Peyer's patch (tissue), 4 donors: ENCODE measurements at regions not wholly inside any gene's neighbourhood (a gene's known extent, or its start where the extent isn't known, plus 50 kb on each side); places are given as distances from the start of the nearest gene placed in this dataset.

Experiments
- DNase-seq, 3 donors: peaks; one replicate each; pipeline ENCODE4 v3.0.0-alpha.2; 2017 to 2019
- H3K27ac ChIP-seq, 4 donors: fragments of 200-600 bp; sonication (generic); one replicate each; pipeline ENCODE4 v1.5.1; 2016 to 2019
- H3K27me3 ChIP-seq, 2 donors: fragments of 200-600 bp; sonication (generic); one replicate each; pipeline ENCODE4 v1.5.1; 2019
- H3K36me3 ChIP-seq, 3 donors: fragments of 200-600 bp; sonication (generic); one replicate each; pipeline ENCODE4 v1.5.1; 2016 to 2019
- H3K4me1 ChIP-seq, 4 donors: fragments of 200-600 bp; sonication (generic); one replicate each; pipeline ENCODE4 v1.5.1; 2016 to 2019
- H3K4me3 ChIP-seq, 4 donors: fragments of 200-600 bp; sonication (generic); 1 replicate in 3 of 4; 2 replicates in 1 of 4; pipeline ENCODE4 v1.5.1; 2016 to 2019; ENCODE audit warnings: mild to moderate bottlenecking in 1 of 4
- H3K9me3 ChIP-seq, 4 donors: fragments of 200-600 bp; sonication (generic); one replicate each; pipeline ENCODE4 v1.5.1; 2016 to 2019; ENCODE audit warnings: mild to moderate bottlenecking in 1 of 4
- POLR2A ChIP-seq, 2 donors: fragments of 450-650 bp; IDR thresholded peaks; one replicate each; pipeline ENCODE4 v1.5.1; 2017; ENCODE audit warnings: antibody characterized with exemption in 2 of 2, mild to moderate bottlenecking in 2 of 2, moderate library complexity in 2 of 2
- TF ChIP-seq, protein P1 (sequence below), 6 experiments: fragments of 450-650 bp in 4 of 6; fragments of 200-600 bp in 2 of 6; sonication (generic) in 1 of 6; IDR thresholded peaks; one replicate each; pipeline ENCODE4 v1.5.1; 2017 to 2019; ENCODE audit warnings: antibody characterized with exemption in 6 of 6, mild to moderate bottlenecking in 3 of 6, moderate library complexity in 1 of 6

DNA sequence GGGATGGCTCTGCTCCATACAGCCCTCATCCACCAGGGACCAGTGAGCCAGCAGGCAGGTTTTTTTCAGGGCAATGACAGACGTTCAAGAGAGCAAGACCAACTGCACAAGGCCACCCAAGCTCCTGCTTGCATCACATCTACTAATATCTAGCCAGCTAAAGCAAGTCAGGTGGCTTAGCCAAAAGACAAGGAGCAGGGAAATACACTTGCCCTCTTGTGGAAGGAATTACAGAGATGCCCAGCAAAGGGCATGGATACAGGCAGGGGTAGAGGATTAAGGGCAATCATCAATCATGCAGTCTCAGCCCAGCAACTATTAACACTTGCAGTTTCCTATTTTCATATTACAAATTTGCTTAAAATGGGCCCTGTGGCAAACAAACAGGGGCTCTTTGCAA lies 81.5 kb upstream of the NTRK3 start:
- DNase-seq, result no peak
- no peak overlapping the region for H3K4me3 ChIP-seq

DNA sequence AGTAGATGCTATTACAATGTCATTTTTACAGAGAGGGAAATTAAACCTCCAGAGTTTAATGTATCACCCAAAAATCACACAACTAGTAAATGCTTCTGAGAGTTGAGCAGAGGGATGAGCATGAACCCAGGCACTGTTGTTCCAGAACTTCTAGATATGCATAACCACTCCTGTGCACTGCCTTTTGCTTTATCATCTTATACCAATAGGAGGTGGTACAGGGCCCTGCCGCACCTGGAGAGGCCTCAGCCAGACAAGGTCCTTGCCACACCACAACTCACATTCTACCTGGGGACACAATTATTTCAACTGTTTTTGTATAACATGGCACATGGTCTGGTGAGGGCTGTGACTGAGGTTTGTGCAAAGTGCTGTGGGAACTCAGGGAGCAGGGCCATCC lies 78.5 kb upstream of the NTRK3 start:
- no peaks in the 10 kb centered on the region for H3K27me3 ChIP-seq
- TF ChIP-seq POLR2A (IDR thresholded peaks at IDR 0.05), result no peak
- TF ChIP-seq, protein P1, sequence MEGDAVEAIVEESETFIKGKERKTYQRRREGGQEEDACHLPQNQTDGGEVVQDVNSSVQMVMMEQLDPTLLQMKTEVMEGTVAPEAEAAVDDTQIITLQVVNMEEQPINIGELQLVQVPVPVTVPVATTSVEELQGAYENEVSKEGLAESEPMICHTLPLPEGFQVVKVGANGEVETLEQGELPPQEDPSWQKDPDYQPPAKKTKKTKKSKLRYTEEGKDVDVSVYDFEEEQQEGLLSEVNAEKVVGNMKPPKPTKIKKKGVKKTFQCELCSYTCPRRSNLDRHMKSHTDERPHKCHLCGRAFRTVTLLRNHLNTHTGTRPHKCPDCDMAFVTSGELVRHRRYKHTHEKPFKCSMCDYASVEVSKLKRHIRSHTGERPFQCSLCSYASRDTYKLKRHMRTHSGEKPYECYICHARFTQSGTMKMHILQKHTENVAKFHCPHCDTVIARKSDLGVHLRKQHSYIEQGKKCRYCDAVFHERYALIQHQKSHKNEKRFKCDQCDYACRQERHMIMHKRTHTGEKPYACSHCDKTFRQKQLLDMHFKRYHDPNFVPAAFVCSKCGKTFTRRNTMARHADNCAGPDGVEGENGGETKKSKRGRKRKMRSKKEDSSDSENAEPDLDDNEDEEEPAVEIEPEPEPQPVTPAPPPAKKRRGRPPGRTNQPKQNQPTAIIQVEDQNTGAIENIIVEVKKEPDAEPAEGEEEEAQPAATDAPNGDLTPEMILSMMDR (IDR thresholded peaks at IDR 0.05), result no peak
- H3K27ac ChIP-seq, result no peak overlapping the region
- no peaks in the 10 kb centered on the region for H3K4me1 ChIP-seq
- no peak overlapping the region for H3K4me3 ChIP-seq
- no peak for DNase-seq
- H3K9me3 ChIP-seq, result no peaks in the 10 kb centered on the region
- H3K36me3 ChIP-seq, result no peaks in the 10 kb centered on the region

More for the DNA sequence above, 81.5 kb upstream of the NTRK3 start:
- Histone ChIP-seq H3K9me3 (no peaks in the 10 kb centered on the region), H3K27me3 (no peaks in the 10 kb centered on the region), H3K36me3 (no peaks in the 10 kb centered on the region), H3K4me1 (no peaks in the 10 kb centered on the region), H3K27ac (no peak overlapping the region)
- no peak for TF ChIP-seq POLR2A (IDR thresholded peaks at IDR 0.05)
- TF ChIP-seq, protein P1 (IDR thresholded peaks at IDR 0.05), result no peak

DNA sequence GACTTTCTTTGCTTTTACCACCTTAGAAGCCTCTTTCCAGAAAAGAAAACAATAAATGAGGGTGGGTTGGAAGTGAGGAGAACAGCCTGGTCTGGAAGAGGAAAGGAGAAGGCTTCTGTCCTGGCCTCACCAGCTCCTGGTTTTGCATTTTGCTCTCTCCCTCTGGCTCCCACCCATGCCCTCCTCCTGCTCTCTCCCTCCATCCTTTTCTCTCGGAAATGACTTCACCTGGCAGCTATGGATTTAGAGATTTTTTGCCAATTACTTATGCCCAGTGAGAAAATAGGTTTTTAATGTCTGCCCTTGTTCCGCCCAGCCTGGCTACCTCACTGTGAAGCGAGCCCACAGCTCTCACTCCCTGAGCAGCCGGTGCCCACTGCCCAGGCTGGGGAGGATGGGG lies 77.9 kb upstream of the NTRK3 start:
- no peak for DNase-seq
- Histone ChIP-seq H3K36me3 (no peaks in the 10 kb centered on the region), H3K4me1 (no peaks in the 10 kb centered on the region), H3K27ac (no peak overlapping the region), H3K4me3 (no peak overlapping the region), H3K9me3 (no peaks in the 10 kb centered on the region), H3K27me3 (no peaks in the 10 kb centered on the region)
- TF ChIP-seq, protein P1 (IDR thresholded peaks at IDR 0.05), result no peak
- TF ChIP-seq POLR2A (IDR thresholded peaks at IDR 0.05), result no peak

DNA sequence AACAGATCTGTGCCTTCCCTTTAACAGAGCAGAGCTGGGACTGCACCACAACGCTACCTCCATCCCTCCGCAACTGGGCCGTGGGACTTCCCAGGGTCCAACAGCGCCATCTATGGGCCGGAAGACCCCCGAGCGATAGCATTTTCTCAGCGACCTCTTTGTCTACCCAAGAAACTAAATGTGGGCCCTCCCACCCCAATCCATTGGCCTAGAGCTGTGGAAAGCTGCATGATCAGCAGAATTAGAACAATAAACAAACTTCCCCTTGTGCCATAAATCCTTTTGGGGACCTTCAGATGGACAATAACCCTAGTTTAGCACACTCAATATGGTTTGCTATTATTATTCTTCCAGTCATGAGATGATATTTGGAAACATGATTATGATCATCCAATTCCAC lies 74.8 kb upstream of the NTRK3 start:
- Histone ChIP-seq H3K27ac (no peak overlapping the region), H3K4me3 (no peak overlapping the region), H3K27me3 (no peaks in the 10 kb centered on the region), H3K4me1 (no peaks in the 10 kb centered on the region), H3K36me3 (no peaks in the 10 kb centered on the region), H3K9me3 (no peaks in the 10 kb centered on the region)
- TF ChIP-seq, protein P1 (IDR thresholded peaks at IDR 0.05), result peak in 2 of 6 experiments; percentile 5 to 9
- TF ChIP-seq POLR2A (IDR thresholded peaks at IDR 0.05), result no peak
- peak in 1 of 3 donors; percentile 48 for DNase-seq

DNA sequence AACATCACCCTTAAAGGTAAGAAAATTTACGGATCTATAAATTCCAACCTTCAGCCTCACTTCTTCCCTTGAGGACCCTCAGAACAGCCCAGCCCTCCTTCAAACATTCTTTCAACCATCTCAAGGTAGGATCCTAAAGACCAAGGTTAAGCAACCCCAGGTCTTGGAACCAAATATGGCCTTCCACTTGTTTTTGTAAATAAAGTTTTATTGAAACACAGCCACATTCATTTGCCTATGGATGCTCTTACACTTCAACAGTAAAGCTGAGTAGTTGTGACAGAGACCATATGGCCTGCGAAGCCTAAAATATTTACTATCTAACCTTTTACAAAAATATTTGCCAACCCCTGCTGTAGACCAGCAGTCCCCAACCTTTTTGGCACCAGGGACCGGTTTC lies 70.4 kb upstream of the NTRK3 start:
- TF ChIP-seq, protein P1 (IDR thresholded peaks at IDR 0.05), result no peak
- TF ChIP-seq POLR2A (IDR thresholded peaks at IDR 0.05), result no peak
- Histone ChIP-seq H3K9me3 (no peaks in the 10 kb centered on the region), H3K36me3 (no peaks in the 10 kb centered on the region), H3K4me3 (no peak overlapping the region), H3K27me3 (no peaks in the 10 kb centered on the region), H3K4me1 (no peaks in the 10 kb centered on the region), H3K27ac (no peak overlapping the region)
- no peak for DNase-seq

DNA sequence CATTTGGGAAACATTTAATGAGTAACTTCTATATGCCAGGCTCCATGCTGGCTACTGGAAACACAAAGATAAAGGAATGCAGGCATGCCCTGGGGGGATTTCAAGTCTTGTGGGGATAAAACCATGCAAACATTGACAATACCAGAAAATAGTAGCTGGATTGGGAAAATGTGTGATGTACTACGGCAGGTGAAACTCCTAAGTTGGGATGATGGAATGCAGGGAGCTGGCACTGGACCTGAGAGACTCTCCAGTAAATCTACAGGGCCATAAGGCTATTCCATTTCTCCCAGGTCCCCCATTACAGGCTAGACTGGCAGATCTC lies 68.2 kb upstream of the NTRK3 start:
- DNase-seq, result no peak
- TF ChIP-seq, protein P1 (IDR thresholded peaks at IDR 0.05), result no peak
- no peak for TF ChIP-seq POLR2A (IDR thresholded peaks at IDR 0.05)
- no peaks in the 10 kb centered on the region for H3K4me1 ChIP-seq

More for the DNA sequence above, 68.2 kb upstream of the NTRK3 start:
- Histone ChIP-seq H3K27me3 (no peaks in the 10 kb centered on the region), H3K4me3 (no peak overlapping the region), H3K27ac (no peak overlapping the region), H3K36me3 (no peaks in the 10 kb centered on the region), H3K9me3 (no peaks in the 10 kb centered on the region)
